ENCODE measurements at regions not wholly inside any gene's neighbourhood (a gene's known extent, or its start where the extent isn't known, plus 50 kb on each side); places are given as distances from the start of the nearest gene placed in this dataset.
"Not testable (repeated sequence)": the region's sequence is repeated elsewhere in the genome, so short reads cannot be mapped to it uniquely, and the experiment has no call there.

- ATAC-seq (no peak), DNase-seq (ENCODE audit: low spot score) (no peak)
Observed at GRCh38 chr18:43710135-43710534, 432.8 kb upstream of the SYT4 start.

GRCh38 chr18:43714343-43715010, 437.2 kb upstream of the SYT4 start:
- DNase-seq (ENCODE audit: low spot score) (no peak), ATAC-seq (no peak)

DNA sequence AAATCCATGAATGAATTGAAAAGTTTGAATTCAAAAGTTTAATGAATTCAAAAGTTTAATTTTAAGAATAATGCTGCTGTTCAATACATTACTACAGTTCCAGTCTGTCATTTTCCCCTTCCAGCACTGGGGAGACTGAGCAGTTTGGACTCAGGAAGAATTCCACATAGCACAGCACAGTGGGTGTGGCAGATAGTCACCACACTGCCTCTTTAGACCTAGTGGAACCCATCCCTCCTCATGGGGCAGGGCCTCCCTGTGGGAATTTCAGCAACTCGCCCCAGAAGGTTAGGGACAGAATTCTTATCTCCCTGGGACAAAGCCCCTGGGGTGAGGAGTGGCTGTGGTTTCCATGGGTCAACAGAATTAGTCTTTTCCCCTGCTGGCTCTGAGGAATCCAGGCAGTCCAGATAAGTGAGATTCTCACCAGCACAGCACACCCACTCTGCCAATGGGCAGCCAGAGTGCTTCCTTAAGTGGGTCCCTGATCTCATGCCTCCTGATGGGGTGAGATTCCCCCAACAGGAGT, 442.0 kb upstream of the SYT4 start:
- no peak for ATAC-seq

DNA sequence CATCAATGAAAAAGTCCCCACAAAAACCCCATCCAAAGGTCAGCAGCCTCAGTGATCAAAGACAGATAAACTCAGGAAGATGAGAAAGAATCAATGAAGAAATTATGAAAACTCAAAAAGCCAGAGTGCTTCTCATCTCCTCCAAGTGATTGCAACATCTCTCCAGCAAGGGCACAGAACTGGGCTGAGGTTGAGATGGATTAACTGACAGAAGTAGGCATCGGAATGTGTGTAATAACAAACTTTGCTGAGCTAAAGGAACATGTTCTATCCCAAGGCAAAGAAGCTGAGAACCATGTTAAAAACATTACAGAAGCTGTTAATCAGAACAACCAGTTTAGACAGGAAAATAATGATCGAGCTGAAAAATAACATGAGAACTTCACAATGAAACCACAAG, 442.8 kb upstream of the SYT4 start:
- DNase-seq (ENCODE audit: low spot score) (no peak), ATAC-seq (no peak)

More for the DNA sequence above, 442.0 kb upstream of the SYT4 start:
- no peak for DNase-seq (ENCODE audit: low spot score)

- no peak for ATAC-seq
- DNase-seq (ENCODE audit: low spot score): no peak
Observed at GRCh38 chr18:43735570-43735969, 458.3 kb upstream of the SYT4 start.

- DNase-seq (ENCODE audit: low spot score) (no peak), ATAC-seq (no peak)
Observed at GRCh38 chr18:43744960-43745745, 467.9 kb upstream of the SYT4 start.

DNA sequence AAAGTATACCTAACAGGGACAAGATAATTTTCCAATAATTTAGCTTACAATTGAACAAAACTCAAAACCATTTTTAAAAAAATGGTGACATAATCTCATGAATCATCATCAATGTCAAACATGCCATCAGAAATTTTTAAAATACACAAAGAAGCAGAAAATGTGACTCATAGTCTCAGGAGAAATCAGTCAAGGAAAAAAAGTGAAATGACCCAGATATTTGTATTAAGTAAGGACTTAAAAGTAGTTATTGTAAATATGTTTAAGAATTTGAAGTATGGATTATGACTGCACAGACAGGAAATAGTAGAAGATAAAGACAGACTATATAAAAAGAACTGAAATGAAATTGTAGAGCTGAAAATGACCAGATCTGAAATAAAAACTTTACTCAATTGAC, 473.9 kb upstream of the SYT4 start:
- ATAC-seq (no peak), DNase-seq (ENCODE audit: low spot score) (no peak)

GRCh38 chr18:43751835-43752234, 474.5 kb upstream of the SYT4 start:
- DNase-seq (ENCODE audit: low spot score) (no peak), ATAC-seq (no peak)

- DNase-seq (ENCODE audit: low spot score) (no peak), ATAC-seq (no peak)
Observed at GRCh38 chr18:43757273-43757672, 480.0 kb upstream of the SYT4 start.

DNA sequence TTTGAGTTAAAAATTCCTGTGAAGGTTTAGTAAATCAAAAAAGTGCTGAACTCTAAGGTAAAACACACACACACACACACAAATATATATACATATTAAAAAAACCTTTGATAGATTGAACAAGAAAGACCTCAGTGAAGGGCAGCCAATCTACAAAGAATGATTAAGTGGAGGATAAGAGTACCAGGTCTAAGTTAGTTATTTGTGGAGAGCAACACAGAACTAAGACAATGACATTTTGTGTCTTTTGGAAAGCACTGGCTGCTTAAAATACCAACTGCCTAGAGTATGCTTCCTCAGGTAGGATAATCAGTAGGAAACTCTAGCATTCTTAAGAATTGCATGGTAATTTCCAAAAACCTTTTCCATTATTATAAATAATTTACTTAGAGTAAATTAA, 481.4 kb upstream of the SYT4 start:
- no peak for DNase-seq (ENCODE audit: low spot score)
- ATAC-seq: no peak

DNA sequence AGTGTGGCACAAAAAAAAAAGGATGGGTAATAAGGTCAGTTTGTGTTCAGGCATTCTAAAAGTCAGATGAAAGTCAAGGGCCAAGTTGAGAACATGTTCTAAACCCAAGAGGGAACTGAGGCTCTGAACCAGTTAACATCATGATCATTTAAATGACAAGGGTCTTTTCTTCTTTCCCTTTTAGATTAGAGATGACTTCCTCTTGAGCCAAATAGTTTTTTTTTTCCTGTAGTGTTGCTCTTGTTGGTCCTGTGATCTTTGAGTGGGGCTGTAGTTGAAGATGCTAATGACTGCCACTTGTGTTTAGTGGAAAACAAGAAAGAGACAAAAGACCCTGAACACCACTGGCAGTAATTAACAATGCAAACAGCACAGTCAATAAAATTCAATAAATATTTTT, 482.7 kb upstream of the SYT4 start:
- ATAC-seq: no peak

DNA sequence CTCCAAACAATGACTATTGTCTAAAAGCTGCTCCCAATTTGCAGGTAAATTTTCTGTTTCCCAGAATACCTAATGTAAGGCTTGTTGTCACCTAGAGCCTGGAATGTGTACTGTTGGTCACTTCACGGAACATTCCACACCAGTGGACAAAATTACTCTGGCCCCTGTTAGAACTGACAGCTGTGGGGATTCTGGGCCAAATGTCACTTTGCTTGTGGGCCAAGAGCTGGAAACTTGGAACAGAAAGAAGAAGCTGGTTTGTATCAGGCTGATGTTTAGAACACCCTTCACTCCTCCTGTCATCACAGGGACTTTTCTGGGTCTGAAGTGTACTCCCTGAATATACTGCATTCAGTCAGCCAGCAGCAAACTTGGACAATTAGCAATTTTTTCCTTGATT, 495.6 kb upstream of the SYT4 start:
- DNase-seq (ENCODE audit: low spot score) (no peak), ATAC-seq (no peak)

More for the DNA sequence above, 482.7 kb upstream of the SYT4 start:
- DNase-seq (ENCODE audit: low spot score): no peak

- ATAC-seq (no peak), DNase-seq (ENCODE audit: low spot score) (no peak)
Observed at GRCh38 chr18:43774497-43774896, 497.2 kb upstream of the SYT4 start.

DNA sequence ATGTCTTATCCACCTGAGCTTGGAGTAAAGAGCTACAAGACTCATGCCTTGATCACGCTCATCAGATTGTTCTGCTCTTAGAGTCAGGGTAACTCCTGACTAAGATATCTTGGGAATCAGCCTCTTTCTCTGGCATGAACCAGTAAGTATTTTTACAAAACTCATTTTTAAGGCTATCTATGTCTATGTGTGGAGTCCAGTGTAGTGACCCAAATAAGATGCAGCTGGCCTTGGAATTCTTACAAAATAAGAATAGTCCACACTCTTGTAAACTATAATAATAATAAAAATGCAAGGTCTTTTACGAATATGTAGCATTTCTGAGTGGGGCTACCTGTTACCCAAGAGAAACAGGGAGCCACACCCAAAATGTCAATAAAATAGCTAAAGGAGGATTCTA, 498.3 kb upstream of the SYT4 start:
- ATAC-seq (no peak), DNase-seq (ENCODE audit: low spot score) (no peak)

GRCh38 chr18:43776997-43777396, 499.7 kb upstream of the SYT4 start:
- ATAC-seq: no peak
- DNase-seq (ENCODE audit: low spot score): no peak

DNA sequence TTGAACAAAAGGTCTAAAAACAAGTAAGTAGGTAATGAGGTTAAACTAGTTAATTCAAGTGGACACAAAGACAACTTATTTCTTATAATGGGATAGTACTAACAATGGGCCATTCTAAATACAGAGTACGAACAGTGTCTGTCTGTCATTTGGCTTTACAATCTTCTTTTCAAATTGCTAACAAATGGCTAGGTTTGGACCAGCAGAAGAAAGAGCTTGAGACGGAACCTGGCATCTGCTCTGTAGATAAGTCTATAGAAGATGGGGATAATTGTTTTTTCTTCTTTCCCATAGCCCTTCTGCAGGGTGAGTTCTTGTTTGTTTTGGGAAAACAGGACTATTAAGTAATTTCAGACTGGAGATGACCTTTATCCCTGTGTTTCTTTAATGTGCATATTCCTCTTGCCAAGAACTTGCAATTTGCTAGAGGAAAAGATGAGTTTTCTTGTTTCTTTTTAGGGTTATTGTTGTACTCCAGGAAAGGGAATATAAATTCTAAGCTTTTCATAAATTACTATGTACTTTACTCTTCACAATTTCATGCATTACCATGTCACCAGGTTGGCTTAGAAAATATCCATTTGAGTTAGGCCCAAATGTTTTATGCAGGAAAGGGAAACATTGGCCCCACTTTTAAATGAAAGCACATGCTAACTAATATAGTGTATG, 500.5 kb upstream of the SYT4 start:
- ATAC-seq: peak; percentile 48
- no peak for DNase-seq (ENCODE audit: low spot score)

DNA sequence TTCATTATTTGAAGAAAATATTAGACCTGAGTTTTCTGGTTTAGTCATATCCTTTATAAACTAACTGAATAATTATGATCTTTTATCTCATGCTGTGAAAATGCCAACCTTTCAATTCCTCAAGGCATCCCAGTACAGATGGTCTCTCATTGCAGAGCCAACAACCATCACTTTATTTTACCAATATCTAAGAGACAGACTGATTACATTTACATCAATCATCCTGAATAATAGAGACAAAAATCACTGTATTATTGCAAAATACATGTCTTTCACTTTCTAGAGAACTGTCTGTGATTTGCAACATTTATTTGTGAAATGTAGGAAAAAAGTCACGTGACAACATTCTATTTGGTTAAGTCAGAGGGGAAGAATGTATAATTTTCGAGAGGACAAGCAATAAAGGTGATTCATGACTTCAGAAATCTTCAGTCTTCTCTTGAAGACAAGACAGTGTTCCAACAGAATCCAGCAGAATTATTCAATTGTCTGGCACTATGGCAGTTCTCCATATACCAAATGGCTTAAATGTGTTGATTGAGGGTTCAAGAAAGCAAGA, 503.6 kb upstream of the SYT4 start:
- ATAC-seq: no peak
- DNase-seq (ENCODE audit: low spot score): no peak

GRCh38 chr18:43785158-43785557, 507.9 kb upstream of the SYT4 start:
- ATAC-seq (no peak), DNase-seq (ENCODE audit: low spot score) (no peak)

DNA sequence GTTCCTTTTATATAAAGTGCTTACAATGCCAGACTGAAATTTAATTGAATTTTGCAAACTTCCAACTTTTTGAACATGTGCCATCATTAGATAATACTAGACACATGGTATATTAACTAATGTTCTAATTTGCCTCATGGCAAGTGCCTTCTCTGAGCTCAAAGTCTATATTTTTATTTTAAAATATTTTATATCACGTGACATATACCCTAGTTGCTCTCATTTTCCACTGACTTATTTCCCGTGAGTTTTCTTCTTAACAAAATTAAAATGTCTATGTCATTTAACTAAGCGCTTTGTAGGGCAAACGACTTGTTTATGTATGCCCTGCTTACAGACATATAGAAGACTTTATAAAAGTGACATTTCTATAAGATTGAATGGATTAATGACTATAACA, 509.6 kb upstream of the SYT4 start:
- DNase-seq (ENCODE audit: low spot score): no peak
- ATAC-seq: no peak

DNA sequence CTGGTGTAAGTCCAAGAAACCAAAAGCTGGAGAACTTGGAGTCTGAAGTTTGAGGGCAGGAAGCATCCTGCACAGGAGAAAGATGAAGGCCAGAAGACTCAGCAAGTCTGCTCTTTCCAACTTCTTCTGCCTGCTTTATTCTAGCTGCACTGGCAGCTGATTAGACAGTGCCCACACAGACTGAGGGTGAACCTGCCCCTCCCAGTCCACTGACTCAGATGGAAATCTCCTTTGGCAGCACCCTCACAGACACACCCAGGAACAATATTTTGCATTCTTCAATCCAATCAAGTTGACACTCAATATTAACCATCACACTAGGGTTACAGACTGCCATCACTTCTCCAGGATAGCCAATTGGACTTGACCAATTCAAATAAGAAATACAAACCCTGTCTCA, 510.4 kb upstream of the SYT4 start:
- not testable (repeated sequence) for ATAC-seq; DNase-seq (ENCODE audit: low spot score)

- DNase-seq (ENCODE audit: low spot score) (no peak), ATAC-seq (no peak)
Observed at GRCh38 chr18:43789234-43790000, 512.1 kb upstream of the SYT4 start.

Data from left lobe of liver (tissue), 2 donors.